Anterior cingulate cortex (tissue), 58 donors: ENCODE measurements at regions not wholly inside any gene's neighbourhood (a gene's known extent, or its start where the extent isn't known, plus 50 kb on each side); places are given as distances from the start of the nearest gene placed in this dataset.
A peak's percentile ranks its signal among the peaks of the same experiment; 100 is the strongest.

Experiments used
- DNase-seq, 58 donors: peaks; one replicate each; lab custom pipeline; 2025; lab: John Stamatoyannopoulos, UW

GRCh38 chr12:27178723-27179399, 65.2 kb upstream of the STK38L start:
- no peak for DNase-seq

- peak in 3 of 58 donors; percentile 3 to 38 (median 31) for DNase-seq
Observed at GRCh38 chr12:27179400-27180214, 64.5 kb upstream of the STK38L start.

DNA sequence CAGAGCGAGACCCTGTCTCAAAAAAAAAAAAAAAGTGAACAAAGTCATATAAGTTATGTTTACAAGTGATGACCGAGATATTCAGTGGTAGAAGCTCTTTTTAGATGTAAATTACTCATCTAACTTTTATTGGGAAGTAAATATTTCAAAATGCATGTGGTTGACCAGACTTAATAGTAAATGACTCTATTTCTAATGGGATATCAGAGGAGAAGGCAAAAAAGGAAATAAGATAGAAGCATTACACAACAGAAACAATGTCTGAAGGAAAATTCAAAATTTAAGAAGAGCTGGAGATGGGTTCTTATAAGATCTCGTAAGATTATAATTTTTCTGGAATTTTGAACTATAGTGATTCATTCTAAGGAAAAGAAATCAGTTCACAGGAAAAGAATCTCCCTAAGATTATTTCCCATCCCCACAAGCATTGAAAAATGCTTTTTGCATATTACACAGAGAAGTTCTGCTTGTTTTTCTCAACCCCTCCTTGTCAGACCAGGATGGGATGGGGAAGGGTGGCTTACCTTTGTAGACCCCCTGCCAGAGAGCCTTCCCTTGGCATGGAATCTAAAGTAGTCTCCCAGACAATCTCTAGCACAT, 63.1 kb upstream of the STK38L start:
- no peak for DNase-seq

- DNase-seq = no peak
Observed at GRCh38 chr12:27183342-27183741, 60.7 kb upstream of the STK38L start.

- no peak for DNase-seq
Observed at GRCh38 chr12:27185234-27186021, 58.7 kb upstream of the STK38L start.

GRCh38 chr12:27186022-27186839, 57.9 kb upstream of the STK38L start:
- no peak for DNase-seq

- DNase-seq = no peak
Observed at GRCh38 chr12:27187697-27188096, 56.4 kb upstream of the STK38L start.

DNA sequence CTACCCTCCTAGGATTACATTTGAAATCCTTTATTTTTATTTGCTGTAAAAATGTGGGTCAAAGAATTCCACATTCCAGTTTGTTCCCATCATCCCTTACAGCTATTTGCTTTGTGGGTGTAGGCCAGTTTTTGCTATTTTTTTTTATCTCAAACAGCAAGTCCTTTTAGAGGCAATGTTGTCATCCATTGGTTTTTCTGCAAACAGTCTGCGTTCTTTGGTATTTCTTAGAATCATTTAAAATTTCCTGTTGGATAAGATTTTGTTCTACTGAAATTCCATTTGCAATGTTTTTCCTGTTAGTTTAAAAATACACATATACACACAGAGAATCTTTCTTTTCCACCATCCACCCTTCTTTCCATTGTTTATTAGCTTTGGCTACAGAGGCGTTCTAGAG, 53.3 kb upstream of the STK38L start:
- DNase-seq = no peak

DNA sequence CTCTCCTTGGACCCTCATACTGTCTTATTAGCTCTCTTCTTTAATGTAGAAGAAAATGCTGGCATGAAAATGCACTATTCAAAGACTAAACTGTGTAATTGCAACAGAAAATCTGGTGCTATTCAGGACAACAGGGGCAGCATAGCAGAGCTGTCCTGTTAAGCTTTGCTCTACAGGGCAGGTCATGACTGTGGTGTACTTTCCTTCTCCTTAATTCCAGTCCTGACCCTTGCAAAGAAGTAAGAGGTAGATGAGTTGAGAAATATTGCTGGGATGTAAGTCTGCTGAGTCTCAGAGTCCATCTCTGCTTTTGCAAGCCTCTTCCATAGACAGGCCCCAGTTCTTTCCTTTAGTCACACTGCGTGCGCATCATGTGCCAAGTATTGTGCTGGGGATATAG, 52.6 kb upstream of the STK38L start:
- DNase-seq = no peak

DNA sequence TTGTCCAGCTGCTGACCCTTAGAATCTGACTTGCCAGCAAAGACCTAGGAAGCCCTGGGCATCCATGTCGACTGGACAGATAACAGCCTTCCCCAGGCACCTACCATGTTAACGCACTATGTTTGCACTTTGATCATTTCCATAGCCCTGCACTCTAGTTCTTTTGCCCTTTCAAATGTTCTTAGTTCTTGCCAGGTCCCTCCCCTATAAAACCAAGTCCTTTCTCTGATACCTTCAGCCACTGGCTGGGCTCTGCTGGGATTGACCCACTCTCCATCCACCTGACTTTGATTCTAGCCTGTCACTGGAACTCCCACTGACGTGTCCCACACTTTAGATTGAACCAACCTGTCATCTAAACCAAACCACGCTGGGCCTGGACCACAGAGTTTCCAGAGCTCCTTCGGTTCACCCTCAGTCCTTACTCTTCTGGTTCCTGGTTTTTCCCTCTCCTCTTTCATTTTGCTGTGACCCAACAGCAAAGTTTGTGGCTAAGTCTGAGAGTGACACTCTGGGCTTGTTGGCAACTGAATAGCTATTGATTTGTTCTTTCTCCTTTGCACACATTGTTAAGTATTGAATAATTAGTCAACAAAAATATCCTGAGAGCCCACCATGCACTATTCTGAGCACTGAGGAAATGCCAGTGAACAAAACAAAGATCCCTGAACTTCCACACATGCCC, 51.8 kb upstream of the STK38L start:
- DNase-seq = no peak

GRCh38 chr12:27193106-27193505, 51.0 kb upstream of the STK38L start:
- no peak for DNase-seq

DNA sequence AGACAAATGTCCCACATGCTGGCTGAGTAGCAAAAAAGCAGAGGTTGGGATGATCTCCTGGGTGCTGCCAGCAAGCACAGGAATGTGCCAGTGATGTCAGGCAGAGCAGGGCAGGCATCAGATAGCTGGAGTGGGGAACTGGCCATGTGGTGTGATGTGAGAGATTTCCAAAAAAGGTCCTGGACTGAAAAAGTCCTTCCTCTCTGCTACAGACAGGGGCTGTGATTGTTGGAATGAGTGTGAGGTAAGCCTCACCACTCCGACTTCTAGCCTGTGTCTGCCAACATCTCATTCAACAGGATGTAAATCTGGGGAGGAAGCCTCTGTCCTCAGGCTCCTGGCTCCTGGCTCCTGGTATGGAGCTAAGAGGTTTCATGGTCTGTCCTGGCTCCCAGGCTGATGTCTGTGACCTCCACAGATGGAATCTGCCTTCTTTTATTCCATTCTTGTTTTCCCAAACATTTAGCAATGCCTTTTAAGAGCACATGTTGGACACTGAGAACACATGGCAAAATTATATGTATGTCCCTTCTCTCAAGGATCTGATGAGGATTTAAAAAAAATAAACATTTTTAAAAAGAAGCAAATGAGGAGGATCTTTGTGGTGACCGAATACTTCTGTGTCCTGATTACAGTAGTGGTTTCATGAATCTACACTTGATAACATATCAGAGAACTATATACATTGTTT, 50.1 kb upstream of the STK38L start:
- no peak for DNase-seq
